GM18508 (cell line): ENCODE measurements at regions not wholly inside any gene's neighbourhood (a gene's known extent, or its start where the extent isn't known, plus 50 kb on each side); places are given as distances from the start of the nearest gene placed in this dataset.

Experiments used
- ATAC-seq: cut with Tn5 transposase; IDR thresholded peaks from one replicate; pipeline ENCODE4 v1.9.1; 2021; ENCODE audit warnings: moderate number of reproducible peaks; ENCODE audit not compliant: insufficient read depth, unreplicated experiment

DNA sequence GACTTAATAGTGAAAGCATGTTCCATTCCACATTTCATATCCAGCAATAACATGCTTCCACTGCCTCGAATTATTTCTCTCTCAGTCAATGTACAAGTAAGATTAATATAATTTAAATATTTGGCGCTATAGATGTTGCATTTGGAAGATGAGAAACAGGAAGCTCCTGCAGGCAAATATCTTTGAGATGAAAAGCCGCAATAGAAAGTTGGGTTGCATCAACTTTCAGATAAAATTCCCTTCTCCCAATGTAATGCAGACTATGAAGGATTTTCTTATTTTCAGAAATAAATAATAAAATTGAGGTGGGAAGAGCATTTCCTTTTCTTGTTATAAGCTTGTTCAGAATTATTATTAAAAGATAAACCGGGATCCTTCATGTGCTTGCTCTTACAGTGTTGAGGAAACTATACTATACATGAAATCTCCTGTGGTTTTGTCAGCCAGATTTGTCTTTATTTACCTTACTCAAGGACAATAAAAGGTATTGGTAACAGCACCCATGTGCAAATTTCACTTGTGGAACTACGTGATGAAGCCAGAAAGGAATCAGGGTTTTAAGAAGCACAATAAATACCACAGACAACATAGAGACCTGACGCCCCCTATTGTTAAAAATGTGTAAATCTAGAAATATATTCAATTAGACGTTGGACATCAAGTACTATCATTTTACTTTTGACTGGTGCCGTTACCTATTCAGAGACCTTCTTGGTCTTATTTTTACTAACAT, 307.0 kb downstream of the ARPP21 start:
- no peak for ATAC-seq

DNA sequence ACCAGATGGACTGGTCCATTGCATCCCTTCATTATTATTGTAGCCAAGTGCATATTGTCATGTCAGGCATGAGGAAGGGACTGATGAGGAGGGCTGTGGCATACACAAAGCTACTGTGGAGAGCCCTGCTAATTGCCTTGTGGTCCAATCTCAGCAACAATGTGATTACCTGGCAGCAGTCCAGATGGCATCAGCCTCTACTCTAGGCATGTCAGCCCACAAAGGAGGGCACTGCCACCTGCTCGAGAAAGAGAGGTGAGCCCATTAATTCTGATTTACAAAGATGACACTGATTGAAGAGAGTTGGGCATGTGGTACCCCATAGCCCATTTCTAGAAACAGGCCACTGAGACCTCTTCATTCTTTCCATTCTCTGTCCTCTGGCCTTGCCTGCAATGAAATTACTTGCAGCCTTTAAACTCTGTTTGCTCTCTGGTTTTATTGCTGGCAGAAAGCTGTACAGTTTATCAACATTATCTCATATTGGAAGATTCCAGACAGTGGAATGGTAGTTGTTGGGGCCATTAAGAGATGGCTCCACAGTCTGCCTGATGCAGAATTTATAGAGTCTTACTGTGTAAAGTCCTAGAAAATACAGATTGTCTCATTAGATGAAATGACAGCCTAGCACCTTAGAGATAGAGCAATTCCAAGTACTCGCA, 307.7 kb downstream of the ARPP21 start:
- no peak for ATAC-seq

DNA sequence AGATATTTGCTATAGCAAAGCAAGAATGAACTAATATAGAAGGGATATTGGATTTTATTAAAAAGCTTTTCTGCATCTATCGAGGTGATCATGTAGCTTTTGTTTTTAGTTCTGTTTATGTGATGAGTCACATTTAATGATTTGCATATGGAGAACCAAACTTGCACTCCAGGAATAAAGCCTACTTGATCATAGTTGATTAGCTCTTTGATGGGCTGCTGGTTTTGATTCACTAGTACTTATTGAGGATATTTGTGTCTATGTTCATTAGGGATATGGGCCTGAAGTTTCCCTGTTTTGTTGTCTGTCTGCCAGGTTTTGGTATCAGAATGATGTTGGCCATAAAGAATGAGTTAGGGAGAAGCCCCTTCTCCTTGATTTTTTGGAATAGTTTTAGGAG, 310.7 kb downstream of the ARPP21 start:
- ATAC-seq: no peak

DNA sequence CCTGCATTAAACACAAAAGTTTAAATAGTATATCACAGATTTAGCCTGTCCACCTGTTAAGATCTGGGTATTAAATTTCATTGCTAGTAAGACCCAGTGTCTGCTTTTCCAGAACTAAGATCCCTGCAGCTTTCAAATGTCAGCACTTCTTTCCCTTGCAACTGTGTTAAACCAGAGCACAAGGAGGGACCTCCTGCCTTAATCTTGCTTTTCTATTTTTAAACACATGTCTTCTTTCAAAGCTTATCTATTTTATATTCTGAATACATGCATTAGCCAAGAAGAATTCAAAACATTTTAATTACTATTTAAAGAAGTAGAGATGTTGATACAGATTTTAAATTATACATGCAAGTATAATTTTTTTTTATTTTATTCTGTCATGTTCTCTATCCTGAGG, 315.1 kb downstream of the ARPP21 start:
- ATAC-seq: no peak

DNA sequence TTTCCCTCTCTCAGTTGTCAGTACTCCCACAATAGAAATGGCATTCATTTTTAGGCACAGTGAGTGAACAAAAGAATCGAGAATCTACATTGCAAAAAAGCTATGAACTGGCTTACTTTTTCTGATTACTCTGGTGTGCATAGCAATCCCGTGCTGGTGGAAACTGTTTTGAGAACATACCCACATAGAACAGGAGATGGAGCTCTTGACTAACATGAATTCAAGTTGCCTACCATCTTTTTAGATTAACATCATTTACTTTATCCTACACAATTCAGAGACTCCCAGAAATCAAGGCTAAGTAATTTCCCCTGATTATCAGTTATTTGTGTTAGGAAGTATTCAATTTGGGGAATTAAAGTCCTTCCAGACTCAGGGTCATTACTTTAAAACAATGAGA, 326.6 kb downstream of the ARPP21 start:
- ATAC-seq: no peak

DNA sequence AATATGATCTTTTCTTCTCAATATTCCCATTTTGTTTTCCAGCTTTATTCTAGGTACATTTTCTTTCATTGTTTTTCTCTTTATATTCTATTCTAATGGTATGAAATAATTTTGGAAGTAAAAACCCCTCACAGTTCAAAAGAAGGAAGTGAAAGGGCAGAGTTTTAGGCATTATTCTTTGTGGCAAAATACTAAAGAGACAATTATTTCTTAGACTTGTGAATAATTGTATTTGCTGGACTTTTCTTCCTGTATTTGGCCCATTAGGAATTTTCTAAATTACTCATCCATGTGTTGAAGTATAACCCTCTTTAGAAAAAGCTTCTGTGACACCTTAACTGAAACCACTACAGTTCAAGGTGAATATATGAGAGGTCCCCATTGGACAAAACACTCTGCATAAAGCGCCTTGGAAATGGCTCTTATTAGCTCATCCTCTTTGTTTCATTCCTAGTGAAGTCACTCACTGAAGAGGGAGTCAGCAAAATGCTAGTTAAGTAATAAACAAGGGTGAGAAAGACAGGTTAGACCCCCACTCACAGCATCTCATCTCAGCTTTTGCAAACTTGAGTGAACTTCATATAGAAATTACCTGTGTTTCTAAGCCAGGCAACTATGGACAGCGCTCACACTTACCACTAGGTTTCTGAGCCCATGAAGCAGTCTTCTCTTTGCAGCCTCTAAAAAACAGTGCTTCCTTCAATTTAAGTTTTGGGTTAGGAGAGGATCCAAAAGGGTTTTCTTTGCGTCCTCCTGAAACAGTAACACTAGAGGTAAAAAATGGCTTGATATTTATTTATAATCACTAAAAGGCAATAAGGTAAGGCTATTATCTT, 327.5 kb downstream of the ARPP21 start:
- no peak for ATAC-seq

DNA sequence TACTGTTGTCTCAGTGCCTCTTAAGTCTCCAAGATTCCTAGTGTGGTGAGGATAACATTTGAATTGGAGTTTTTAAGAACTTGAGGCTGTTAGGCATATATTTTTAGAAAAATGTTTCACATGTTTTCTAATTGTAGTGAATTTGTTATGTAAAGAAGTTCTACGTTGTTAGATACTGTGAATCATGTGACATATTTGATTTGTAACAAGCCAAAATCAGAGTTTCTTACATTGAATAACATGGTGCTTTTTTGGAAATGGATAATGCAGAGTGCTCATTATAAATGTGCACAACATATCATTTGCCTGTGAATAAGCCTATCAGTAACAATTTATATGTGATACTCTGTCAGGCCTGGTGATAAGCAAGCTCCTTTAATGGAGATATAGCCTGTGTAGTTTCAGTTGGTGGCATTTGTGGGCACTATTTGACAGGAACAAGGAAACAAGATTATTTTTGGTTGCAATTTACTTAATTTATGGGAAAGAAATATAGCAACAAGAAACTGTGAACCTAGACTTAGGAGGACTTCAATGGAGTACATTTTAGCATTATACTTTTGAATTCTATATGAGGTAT, 328.8 kb downstream of the ARPP21 start:
- no peak for ATAC-seq

DNA sequence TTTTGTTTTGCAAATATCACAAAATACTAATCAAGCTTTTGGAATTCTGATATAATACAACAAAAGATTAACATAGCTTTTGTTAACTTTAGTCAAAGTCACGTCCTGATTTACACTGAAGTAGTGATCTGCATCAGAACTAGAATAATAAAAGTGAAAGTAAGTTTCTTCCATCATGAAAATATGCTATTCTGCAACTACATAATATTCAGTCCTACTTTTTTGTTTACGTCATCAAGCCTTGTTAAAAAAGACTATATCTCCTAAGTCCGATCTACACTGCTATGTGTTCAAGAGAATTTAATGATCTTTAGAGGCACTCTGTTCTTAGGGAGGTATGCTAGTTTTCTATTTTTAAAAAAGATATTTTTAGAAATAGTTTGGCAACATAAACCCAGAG, 330.1 kb downstream of the ARPP21 start:
- no peak for ATAC-seq

DNA sequence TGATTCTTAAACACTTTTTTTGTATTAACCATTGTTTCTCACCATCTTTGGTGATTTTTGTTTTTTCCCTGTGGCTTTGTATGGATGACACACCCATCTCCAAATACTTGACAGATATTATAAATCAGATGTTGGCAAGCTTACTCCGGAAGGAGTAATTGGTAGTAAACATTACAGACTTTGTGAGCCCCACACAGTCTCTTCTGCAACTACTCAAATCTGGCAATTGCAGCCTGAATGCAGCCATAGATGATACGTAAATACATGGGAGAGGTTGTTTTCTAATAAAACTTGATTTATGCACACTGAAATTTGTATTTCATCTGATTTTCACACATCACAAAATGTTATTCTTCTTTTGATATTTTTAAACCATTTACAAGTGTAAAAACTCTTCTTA, 331.5 kb downstream of the ARPP21 start:
- no peak for ATAC-seq

DNA sequence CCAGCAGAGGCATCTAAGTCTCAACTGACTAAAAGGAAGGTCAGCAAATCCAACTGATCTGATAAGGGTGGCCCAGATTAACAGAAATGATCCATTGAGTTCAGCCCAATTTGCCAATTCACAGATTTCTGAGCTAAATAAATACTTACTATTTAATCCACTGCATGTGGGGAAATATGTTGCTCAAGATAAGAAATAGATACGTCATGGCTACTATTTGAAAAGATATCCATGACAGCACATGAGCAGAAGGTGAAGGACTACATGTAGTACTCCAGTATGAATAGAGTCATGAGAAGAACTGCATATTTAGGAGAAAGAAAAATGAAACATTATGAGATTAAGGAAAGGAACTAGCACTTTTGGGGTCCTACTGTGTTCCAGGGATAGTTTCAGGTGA, 332.4 kb downstream of the ARPP21 start:
- ATAC-seq: no peak

DNA sequence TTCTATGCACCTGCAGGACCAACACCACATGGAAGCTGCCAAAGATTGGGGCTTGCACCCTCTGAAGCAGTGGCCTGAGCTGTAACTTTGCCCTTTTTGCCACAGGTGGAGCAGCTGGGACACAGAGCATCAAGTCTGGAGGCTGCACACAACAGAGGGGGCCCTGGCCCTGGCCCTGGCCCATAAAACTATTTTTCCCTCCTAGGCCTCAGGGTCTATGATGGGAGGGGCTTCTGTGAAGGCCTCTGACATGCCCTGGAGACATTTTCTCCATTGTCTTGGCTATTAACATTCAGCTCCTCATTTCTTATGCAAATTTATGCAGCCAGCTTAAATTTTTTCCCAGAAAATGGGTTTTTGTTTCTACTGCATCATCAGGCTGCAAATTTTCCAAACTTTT, 335.5 kb downstream of the ARPP21 start:
- ATAC-seq: no peak

DNA sequence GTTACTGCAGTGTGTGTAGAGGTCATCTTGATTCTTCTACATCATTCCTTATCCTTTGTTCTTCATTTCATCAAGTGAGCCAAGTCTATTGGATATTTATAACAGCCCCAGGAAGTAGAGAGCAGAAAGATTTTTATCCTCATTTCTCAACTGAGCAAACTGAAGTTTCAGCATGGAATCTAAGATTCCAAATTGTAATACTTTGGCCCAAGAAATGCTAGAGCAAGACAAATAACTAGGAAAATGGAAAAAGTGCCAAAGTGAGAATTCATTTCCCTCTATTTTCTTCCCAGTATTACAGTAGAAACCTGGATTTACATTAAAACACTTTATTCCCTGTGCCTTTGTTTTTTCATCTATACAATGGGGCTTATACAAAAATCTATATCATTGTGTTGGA, 346.8 kb downstream of the ARPP21 start:
- no peak for ATAC-seq

DNA sequence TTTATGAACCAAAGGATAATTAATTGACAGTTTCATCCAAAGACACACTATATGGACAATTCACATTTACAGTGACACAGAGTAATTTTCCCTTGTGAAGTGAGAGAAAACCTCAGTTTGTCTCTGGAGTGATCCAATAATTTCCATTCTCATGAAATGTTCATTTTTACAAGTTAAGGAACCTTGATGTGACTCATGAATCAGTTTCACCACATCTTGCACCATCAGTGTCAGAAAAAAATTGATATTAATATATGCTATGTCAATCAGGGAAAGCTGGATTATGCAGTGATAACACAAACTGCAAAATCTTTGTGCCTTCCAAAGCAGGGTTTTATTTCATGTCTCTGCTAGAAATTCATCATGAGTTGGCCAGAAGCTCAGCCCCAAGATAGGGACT, 348.1 kb downstream of the ARPP21 start:
- ATAC-seq: no peak

DNA sequence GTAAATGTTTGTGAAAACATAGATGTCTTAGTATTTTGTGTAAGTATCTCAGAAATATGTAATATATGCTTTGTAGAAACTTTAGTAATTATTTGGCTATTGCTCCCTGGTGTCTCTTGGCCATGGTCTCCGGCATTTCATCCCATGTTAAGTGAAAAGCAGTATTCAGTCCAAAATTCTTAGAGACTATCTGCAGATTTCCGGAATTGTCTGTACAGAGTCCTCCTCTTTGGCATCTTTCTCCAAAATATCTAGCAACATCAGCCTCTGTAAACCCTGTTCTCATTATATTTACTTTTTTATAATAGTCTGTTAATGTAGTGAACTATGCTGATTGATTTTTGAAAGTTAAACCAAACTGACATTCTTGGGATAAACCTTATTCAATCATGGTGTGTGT, 352.7 kb downstream of the ARPP21 start:
- no peak for ATAC-seq

DNA sequence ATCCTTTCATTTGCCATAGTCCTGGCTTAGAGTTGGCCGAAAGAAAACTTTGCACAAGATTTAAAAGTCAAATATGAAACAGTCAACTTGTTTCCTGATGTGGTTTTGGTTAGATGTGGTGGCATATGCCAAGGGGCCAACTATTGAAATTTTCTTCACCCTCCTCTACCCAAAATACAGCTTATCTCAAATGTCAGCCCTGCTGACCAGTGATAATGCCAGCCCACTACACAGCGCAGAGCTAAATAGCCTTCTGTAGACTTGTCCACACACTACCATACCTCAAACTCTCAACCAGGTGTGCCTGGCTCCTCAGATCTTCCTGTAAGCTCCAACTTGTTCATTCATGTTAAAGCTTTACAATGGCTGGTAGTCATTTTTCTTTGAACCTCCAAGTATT, 368.5 kb upstream of the STAC start:
- ATAC-seq: no peak

DNA sequence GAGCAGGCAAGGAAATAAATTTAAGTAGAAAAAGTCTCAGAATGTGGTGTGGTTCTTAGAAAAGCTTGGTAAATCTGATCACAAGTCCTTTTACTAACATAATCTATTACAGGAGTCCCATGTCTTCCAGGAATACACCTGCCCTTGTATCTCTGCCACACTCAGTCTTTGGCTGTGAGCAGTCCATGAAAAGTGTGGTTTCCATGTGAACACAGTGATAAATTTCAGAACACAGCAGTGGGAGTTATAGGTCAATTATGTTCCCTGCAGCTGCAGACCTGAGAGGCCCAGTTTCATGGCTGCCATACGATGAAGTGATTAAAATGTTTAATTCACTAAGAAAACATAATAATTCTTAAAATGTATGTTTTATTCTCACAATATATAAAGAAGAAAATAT, 366.9 kb upstream of the STAC start:
- no peak for ATAC-seq

DNA sequence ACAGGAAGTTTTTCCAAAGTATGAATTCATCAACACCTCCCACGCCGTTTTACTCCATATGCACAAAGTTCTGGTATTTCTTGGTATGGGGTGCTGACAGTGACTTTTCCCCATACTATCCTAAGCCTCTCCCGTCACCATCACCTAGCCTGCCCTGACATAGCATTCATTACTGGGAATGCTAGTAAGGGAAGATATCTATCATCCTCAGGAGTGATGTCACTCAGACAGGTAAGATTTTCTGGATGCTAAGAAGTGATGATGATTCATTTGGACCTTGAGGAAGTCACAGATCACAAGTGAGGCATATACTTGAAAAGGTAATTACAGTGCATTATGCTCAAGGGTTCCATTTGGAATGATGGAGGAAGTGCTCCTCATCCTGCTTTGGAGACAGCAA, 355.1 kb upstream of the STAC start:
- ATAC-seq: no peak

DNA sequence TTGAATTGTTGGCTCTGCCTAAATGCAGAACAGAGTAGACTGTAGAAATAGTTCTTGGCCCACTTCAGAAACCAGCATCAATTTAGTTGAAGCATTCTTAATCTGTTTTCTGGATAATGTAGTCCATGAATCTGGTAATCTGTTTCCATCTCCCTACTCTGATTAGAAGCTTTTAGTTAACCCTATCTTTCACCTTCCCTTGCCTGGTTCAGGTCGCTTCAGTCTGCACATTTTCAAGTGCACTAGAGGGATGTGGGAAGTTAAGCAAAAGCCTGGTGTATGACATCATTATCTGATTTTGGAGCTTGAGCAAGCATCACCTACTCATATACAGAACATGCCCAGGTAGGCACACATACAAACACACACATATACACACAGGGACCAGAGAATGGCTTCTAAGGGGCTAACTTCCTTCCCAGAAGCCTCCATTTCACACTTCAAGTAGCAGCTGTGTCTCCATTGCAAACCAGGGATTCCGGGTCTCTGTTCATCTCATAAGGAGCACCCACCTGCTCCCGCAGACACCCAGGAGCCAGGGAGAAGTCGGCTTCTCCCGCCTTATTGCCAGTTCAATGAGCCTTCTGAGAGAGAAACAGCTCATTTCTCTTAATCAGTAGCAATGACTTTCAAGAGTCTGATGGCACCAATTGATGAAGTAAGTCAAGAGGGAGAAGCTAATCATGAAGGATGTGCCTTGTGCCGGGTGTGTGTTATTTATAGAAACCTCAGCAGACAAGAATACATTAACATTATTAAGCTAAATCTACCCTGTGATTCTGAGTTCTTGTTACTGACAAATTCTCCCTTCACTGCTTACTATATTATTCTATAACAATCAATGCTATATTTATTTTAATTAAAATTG, 347.9 kb upstream of the STAC start:
- no peak for ATAC-seq

DNA sequence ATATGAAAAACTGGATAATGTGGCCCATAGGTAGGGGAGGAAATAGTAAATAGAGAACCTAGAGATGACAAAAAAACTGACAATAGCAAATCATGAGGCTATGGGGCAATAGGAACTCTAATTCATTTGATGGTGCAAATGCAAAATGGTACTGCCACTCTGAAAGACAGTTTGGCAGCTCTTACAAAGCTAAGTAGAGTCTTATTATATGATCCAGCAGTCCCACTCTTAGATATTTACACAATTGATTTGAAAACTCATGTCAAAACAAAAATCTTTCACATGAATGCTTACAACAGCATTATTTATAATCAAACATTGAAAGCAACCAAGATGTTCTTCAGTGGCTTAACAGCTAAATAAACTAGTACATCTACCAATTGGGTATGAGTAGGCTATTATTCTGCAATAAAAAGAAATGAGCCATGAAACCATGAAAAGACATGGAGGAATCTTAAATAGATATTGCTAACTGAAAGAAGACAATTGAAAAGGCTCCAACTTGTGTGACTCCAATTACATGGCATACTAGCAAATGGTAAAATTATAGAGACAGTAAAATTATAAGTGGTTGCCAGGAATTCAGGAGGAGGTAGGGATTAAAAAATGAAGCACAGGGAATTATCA, 321.8 kb upstream of the STAC start:
- ATAC-seq: no peak

DNA sequence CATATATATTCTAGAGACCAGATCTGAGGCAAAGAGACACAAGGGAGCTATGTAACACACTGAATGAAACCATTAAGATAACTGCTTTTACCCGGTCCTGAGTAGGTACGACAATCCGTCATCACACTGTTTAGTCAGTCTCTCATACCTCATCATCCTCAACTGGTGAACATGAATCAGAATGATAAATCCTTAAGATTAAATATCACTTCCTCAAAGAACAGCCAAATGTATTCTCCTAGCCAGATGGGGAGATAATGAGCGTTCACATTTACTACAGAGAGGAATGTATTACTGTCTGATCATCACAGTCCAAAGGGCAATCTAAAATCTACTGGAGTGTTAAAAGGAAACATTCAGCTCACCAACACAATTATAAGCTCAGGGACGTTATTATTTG, 319.4 kb upstream of the STAC start:
- no peak for ATAC-seq
